ENCODE measurements at regions not wholly inside any gene's neighbourhood (a gene's known extent, or its start where the extent isn't known, plus 50 kb on each side); places are given as distances from the start of the nearest gene placed in this dataset.
"Not testable (repeated sequence)": the region's sequence is repeated elsewhere in the genome, so short reads cannot be mapped to it uniquely, and the experiment has no call there.

DNA sequence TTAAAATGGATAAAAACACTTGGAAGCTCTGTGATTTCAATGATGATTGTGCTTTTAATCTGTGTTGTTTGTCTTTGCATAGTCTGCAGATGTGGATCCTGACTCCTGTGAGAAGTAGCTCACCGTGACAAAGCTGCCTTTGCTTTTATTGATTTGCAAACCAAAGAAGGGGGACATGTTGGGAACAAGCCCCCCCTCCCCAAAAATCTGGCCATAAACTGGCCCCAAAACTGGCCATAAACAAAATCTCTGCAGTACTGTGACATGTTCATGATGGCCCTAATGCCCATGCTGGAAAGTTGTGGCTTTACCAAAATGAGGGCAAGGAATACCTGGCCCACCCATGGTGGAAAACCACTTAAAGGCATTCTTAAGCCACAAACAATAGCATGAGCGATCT is 202.4 kb downstream of the YTHDC2 start:
- FAIRE-seq; H2AFZ ChIP-seq (ENCODE audit: low read depth, low read length); ATAC-seq; H3K79me2 ChIP-seq (ENCODE audit: control insufficient read depth, insufficient read depth, low read length); H3K4me1 ChIP-seq (replicated peaks in 1 of 2; ENCODE audit: control insufficient read depth in 2 of 2, insufficient read depth in 2 of 2, low read length in 2 of 2); BruUV-seq (replicated peaks); H3K27me3 ChIP-seq (ENCODE audit: control insufficient read depth in 2 of 2, insufficient read depth in 2 of 2, low read length in 2 of 2); H3K9me1 ChIP-seq (ENCODE audit: control insufficient read depth, insufficient read depth, low read length); H3K36me3 ChIP-seq (ENCODE audit: control insufficient read depth, insufficient read depth, low read length); POLR2A ChIA-PET; H3K4me3 ChIP-seq; H3K27ac ChIP-seq (ENCODE audit: extremely low read depth, low read depth, low read length); DNase-seq (ENCODE audit: extremely low read depth in 1 of 4, low spot score in 3 of 4); H4K20me1 ChIP-seq (replicated peaks; ENCODE audit: control insufficient read depth, insufficient read depth, low read length); intact Hi-C loops (cut with micrococcal nuclease); in situ Hi-C loops (cut with MboI); H3K9me3 ChIP-seq (replicated peaks; ENCODE audit: control insufficient read depth, insufficient read depth, low read depth, low read length); CTCF ChIA-PET (ENCODE audit: low intra/inter-chr PET ratio); H3K9ac ChIP-seq (ENCODE audit: insufficient read depth in 1 of 2, low read depth in 2 of 2, low read length in 2 of 2); H3K4me2 ChIP-seq (ENCODE audit: insufficient read depth, low read length): not testable (repeated sequence)
- 0% methylated on average over 2 of the region's 2 CpGs for WGBS (ENCODE audit: insufficient coverage, low coverage, missing lambda C conversion rate)

DNA sequence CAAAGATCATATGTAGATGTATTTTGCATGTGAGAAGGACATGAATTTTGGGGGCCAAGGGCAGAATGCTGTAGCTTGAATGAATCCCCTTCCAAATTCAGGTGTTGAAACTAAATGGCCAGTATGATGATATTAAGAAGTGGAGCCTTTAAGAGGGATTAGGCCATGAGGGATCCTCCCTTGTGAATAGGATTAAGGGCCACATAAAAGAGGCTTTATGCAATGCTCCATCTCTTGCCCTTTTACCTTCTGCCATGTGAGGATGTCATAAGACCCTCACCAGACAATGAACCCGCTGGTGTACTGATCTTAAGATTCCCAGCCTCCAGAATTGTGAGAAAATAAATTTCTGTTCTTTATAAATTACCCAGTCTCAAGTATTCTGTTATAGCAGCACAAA is 206.1 kb downstream of the YTHDC2 start:
- no peak overlapping the region for H3K9ac ChIP-seq (ENCODE audit: insufficient read depth in 1 of 2, low read depth in 2 of 2, low read length in 2 of 2)
- no peak overlapping the region for H3K27ac ChIP-seq (ENCODE audit: extremely low read depth, low read depth, low read length)
- no peaks in the 10 kb centered on the region for H3K4me1 ChIP-seq (replicated peaks in 1 of 2; ENCODE audit: control insufficient read depth in 2 of 2, insufficient read depth in 2 of 2, low read length in 2 of 2)
- no peaks in the 10 kb centered on the region for H3K27me3 ChIP-seq (ENCODE audit: control insufficient read depth in 2 of 2, insufficient read depth in 2 of 2, low read length in 2 of 2)
- ChIA-PET POLR2A (no interaction called here), CTCF (ENCODE audit: low intra/inter-chr PET ratio) (no interaction called here)
- WGBS (ENCODE audit: insufficient coverage, low coverage, missing lambda C conversion rate) = 0% methylated on average over 1 of the region's 1 CpG
- no peaks in the 10 kb centered on the region for H4K20me1 ChIP-seq (replicated peaks; ENCODE audit: control insufficient read depth, insufficient read depth, low read length)
- no peaks in the 10 kb centered on the region for H3K36me3 ChIP-seq (ENCODE audit: control insufficient read depth, insufficient read depth, low read length)
- ATAC-seq = no peak
- FAIRE-seq = no peak
- TF ChIP-seq, protein P1, sequence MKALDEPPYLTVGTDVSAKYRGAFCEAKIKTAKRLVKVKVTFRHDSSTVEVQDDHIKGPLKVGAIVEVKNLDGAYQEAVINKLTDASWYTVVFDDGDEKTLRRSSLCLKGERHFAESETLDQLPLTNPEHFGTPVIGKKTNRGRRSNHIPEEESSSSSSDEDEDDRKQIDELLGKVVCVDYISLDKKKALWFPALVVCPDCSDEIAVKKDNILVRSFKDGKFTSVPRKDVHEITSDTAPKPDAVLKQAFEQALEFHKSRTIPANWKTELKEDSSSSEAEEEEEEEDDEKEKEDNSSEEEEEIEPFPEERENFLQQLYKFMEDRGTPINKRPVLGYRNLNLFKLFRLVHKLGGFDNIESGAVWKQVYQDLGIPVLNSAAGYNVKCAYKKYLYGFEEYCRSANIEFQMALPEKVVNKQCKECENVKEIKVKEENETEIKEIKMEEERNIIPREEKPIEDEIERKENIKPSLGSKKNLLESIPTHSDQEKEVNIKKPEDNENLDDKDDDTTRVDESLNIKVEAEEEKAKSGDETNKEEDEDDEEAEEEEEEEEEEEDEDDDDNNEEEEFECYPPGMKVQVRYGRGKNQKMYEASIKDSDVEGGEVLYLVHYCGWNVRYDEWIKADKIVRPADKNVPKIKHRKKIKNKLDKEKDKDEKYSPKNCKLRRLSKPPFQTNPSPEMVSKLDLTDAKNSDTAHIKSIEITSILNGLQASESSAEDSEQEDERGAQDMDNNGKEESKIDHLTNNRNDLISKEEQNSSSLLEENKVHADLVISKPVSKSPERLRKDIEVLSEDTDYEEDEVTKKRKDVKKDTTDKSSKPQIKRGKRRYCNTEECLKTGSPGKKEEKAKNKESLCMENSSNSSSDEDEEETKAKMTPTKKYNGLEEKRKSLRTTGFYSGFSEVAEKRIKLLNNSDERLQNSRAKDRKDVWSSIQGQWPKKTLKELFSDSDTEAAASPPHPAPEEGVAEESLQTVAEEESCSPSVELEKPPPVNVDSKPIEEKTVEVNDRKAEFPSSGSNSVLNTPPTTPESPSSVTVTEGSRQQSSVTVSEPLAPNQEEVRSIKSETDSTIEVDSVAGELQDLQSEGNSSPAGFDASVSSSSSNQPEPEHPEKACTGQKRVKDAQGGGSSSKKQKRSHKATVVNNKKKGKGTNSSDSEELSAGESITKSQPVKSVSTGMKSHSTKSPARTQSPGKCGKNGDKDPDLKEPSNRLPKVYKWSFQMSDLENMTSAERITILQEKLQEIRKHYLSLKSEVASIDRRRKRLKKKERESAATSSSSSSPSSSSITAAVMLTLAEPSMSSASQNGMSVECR (CRISPR knock-in tag; IDR thresholded peaks at IDR 0.05) = no peak
- TF ChIP-seq TCF7 (IDR thresholded peaks at IDR 0.05; ENCODE audit: borderline replicate concordance) (no peak), EZH2 (IDR thresholded peaks at IDR 0.05; ENCODE audit: borderline replicate concordance, low read depth, low read length) (no peak), COPS2 (conservative IDR thresholded peaks at IDR 0.05) (no peak), SIN3B (IDR thresholded peaks at IDR 0.05; ENCODE audit: low read depth) (no peak)
- DNase-seq (ENCODE audit: extremely low read depth in 1 of 4, low spot score in 3 of 4) = no peak
- no peak overlapping the region for H3K4me3 ChIP-seq
- H3K9me3 ChIP-seq (replicated peaks; ENCODE audit: control insufficient read depth, insufficient read depth, low read depth, low read length) = no peaks in the 10 kb centered on the region; the same call in 1 of the 2 replicates
- no peaks in the 10 kb centered on the region for H3K79me2 ChIP-seq (ENCODE audit: control insufficient read depth, insufficient read depth, low read length)
- in situ Hi-C loops (cut with MboI) (no loop called here), intact Hi-C loops (cut with micrococcal nuclease) (no loop called here)
- no peak overlapping the region for H2AFZ ChIP-seq (ENCODE audit: low read depth, low read length)
- H3K9me1 ChIP-seq (ENCODE audit: control insufficient read depth, insufficient read depth, low read length) = no peaks in the 10 kb centered on the region
- no TSS peak for BruUV-seq (replicated peaks)
- H3K4me2 ChIP-seq (ENCODE audit: insufficient read depth, low read length) = no peak overlapping the region
